DOHH2 (cell line): ENCODE measurements at regions not wholly inside any gene's neighbourhood (a gene's known extent, or its start where the extent isn't known, plus 50 kb on each side); places are given as distances from the start of the nearest gene placed in this dataset.

Source experiments
- EZH2phosphoT487 ChIP-seq: fragments of 200-600 bp; sonication (generic); IDR thresholded peaks from 2 replicates; pipeline ENCODE4 v1.6.1; 2017; ENCODE audit warnings: borderline replicate concordance, mild to moderate bottlenecking, antibody characterized with exemption, low read length, moderate library complexity, mixed read lengths
- TF ChIP-seq, protein P1 (sequence below): fragments of 200-600 bp; sonication (generic); IDR thresholded peaks from one replicate; pipeline ENCODE4 v1.5.1; 2014; ENCODE audit warnings: antibody characterized with exemption, mild to moderate bottlenecking, low read depth, low read length; ENCODE audit not compliant: poor library complexity, severe bottlenecking

DNA sequence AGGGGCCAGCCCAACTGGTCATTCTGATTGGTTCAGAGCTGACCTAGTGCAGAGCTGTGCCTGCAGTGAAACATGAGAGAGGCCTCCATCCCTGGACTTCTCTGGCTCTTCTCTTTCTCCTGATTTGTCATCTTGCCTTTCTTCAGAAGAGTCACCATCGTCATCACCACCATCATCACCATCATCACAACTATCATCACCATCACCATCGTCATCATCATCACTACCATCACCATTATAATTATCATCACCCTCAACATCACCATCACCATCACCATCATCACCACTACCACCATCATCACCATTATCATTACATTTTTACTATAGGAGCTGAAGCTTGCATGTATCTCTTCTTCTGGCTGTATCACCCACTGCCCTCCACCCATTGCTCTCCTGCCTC is 94.5 kb upstream of the FAM20A start:
- TF ChIP-seq, protein P1, sequence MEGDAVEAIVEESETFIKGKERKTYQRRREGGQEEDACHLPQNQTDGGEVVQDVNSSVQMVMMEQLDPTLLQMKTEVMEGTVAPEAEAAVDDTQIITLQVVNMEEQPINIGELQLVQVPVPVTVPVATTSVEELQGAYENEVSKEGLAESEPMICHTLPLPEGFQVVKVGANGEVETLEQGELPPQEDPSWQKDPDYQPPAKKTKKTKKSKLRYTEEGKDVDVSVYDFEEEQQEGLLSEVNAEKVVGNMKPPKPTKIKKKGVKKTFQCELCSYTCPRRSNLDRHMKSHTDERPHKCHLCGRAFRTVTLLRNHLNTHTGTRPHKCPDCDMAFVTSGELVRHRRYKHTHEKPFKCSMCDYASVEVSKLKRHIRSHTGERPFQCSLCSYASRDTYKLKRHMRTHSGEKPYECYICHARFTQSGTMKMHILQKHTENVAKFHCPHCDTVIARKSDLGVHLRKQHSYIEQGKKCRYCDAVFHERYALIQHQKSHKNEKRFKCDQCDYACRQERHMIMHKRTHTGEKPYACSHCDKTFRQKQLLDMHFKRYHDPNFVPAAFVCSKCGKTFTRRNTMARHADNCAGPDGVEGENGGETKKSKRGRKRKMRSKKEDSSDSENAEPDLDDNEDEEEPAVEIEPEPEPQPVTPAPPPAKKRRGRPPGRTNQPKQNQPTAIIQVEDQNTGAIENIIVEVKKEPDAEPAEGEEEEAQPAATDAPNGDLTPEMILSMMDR = no peak
- no peak for TF ChIP-seq EZH2phosphoT487
